ENCODE measurements at regions not wholly inside any gene's neighbourhood (a gene's known extent, or its start where the extent isn't known, plus 50 kb on each side); places are given as distances from the start of the nearest gene placed in this dataset.

DNA sequence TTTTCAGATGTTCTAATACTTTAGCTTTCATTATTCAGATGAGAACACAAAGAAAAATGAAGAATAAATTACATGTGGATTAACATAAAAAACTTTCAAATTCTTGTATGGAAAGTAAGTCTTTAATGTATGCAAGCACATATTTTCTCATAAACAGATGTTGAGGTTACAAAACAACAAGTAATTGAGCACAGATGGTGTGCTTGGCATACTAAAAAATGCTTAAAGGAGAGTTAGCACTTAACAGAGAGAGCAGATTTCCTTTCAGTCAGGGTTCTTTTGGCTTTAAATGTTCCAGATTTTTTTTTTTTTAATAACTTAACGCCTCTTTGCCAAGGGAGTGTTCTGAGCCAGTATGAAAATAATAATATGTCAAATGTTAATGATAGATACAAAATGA lies 96.0 kb downstream of the RASSF9 start:
- H3K36me3 ChIP-seq (ENCODE audit: control insufficient read depth, insufficient read depth, low read length), result no peaks in the 10 kb centered on the region
- H3K27me3 ChIP-seq (ENCODE audit: control insufficient read depth, insufficient read depth, low read length), result no peaks in the 10 kb centered on the region
- no peak for DNase-seq (ENCODE audit: low read depth)
- TF ChIP-seq CTCF (IDR thresholded peaks at IDR 0.05; ENCODE audit: insufficient read depth, low read length, poor library complexity, severe bottlenecking), result no peak
- no peak overlapping the region for H3K4me3 ChIP-seq (ENCODE audit: low read depth, low read length)

- Histone ChIP-seq H3K27me3 (ENCODE audit: control insufficient read depth, insufficient read depth, low read length) (no peaks in the 10 kb centered on the region), H3K36me3 (ENCODE audit: control insufficient read depth, insufficient read depth, low read length) (no peaks in the 10 kb centered on the region), H3K4me3 (ENCODE audit: low read depth, low read length) (no peak overlapping the region)
- no peak for DNase-seq (ENCODE audit: low read depth)
- TF ChIP-seq CTCF (IDR thresholded peaks at IDR 0.05; ENCODE audit: insufficient read depth, low read length, poor library complexity, severe bottlenecking), result no peak
These were observed 95.2 kb downstream of the RASSF9 start for GRCh38 chr12:85741046-85741445.

DNA sequence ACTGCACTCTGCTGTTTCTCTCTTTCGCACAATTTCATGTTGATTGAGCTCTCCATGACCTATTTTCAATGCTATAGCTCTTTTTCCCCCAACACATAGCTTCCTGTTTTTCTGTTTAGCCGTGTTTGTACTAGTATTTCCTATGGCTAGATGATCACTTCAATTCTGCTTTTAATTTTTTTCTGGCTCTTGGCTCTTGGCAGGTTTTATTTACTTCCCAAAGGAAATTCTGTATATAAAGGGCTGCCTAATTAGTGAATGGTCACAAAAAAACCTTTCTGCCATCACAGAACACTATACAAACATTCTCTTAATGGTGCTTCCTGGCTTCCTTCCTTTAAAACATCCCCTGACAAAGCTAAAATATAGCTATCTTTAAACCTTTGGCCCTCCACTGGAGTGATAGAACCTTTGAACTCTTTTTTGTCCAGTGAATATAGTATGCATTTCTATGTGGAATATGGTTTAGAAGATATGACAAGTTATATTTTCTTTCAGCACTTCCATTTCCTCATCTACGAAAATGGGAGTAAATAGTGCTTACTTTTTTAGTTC lies 88.2 kb downstream of the RASSF9 start:
- no peaks in the 10 kb centered on the region for H3K27me3 ChIP-seq (ENCODE audit: control insufficient read depth, insufficient read depth, low read length)
- H3K4me3 ChIP-seq (ENCODE audit: low read depth, low read length), result no peak overlapping the region
- no peak for DNase-seq (ENCODE audit: low read depth)
- H3K36me3 ChIP-seq (ENCODE audit: control insufficient read depth, insufficient read depth, low read length), result no peaks in the 10 kb centered on the region
- TF ChIP-seq CTCF (IDR thresholded peaks at IDR 0.05; ENCODE audit: insufficient read depth, low read length, poor library complexity, severe bottlenecking), result no peak

Data from kidney epithelial cell (primary cell).